ENCODE measurements at regions not wholly inside any gene's neighbourhood (a gene's known extent, or its start where the extent isn't known, plus 50 kb on each side); places are given as distances from the start of the nearest gene placed in this dataset.

GRCh38 chr12:130254461-130255276 is 83.0 kb upstream of the PIWIL1 start:
- Histone ChIP-seq H3K36me3 (ENCODE audit: control insufficient read depth, insufficient read depth, low read length) (no peaks in the 10 kb centered on the region), H3K27ac (ENCODE audit: insufficient read depth, low read length, poor library complexity, severe bottlenecking) (no peak overlapping the region), H3K4me3 (ENCODE audit: insufficient read depth, low read depth, low read length, poor library complexity, severe bottlenecking) (no peak overlapping the region), H3K9me3 (ENCODE audit: control insufficient read depth, low read length) (no peaks in the 10 kb centered on the region), H3K4me1 (ENCODE audit: control insufficient read depth, insufficient read depth, low read length, poor library complexity, severe bottlenecking) (no peaks in the 10 kb centered on the region), H3K27me3 (replicated peaks; ENCODE audit: control insufficient read depth, insufficient read depth, low read length, poor library complexity, severe bottlenecking) (no peaks in the 10 kb centered on the region)
- DNase-seq: no peak

- H3K27ac ChIP-seq (ENCODE audit: insufficient read depth, low read length, poor library complexity, severe bottlenecking): no peak overlapping the region
- no peaks in the 10 kb centered on the region for H3K4me1 ChIP-seq (ENCODE audit: control insufficient read depth, insufficient read depth, low read length, poor library complexity, severe bottlenecking)
- no peak overlapping the region for H3K4me3 ChIP-seq (ENCODE audit: insufficient read depth, low read depth, low read length, poor library complexity, severe bottlenecking)
- no peaks in the 10 kb centered on the region for H3K27me3 ChIP-seq (replicated peaks; ENCODE audit: control insufficient read depth, insufficient read depth, low read length, poor library complexity, severe bottlenecking)
- H3K36me3 ChIP-seq (ENCODE audit: control insufficient read depth, insufficient read depth, low read length): no peaks in the 10 kb centered on the region
- H3K9me3 ChIP-seq (ENCODE audit: control insufficient read depth, low read length): no peaks in the 10 kb centered on the region
- DNase-seq: no peak
Observed at GRCh38 chr12:130258863-130259262, 78.8 kb upstream of the PIWIL1 start.

GRCh38 chr12:130263025-130263424 is 74.7 kb upstream of the PIWIL1 start:
- DNase-seq: no peak
- H3K9me3 ChIP-seq (ENCODE audit: control insufficient read depth, low read length): no peaks in the 10 kb centered on the region
- no peak overlapping the region for H3K4me3 ChIP-seq (ENCODE audit: insufficient read depth, low read depth, low read length, poor library complexity, severe bottlenecking)
- no peaks in the 10 kb centered on the region for H3K4me1 ChIP-seq (ENCODE audit: control insufficient read depth, insufficient read depth, low read length, poor library complexity, severe bottlenecking)
- no peaks in the 10 kb centered on the region for H3K27me3 ChIP-seq (replicated peaks; ENCODE audit: control insufficient read depth, insufficient read depth, low read length, poor library complexity, severe bottlenecking)
- no peaks in the 10 kb centered on the region for H3K36me3 ChIP-seq (ENCODE audit: control insufficient read depth, insufficient read depth, low read length)
- H3K27ac ChIP-seq (ENCODE audit: insufficient read depth, low read length, poor library complexity, severe bottlenecking): no peak overlapping the region

DNA sequence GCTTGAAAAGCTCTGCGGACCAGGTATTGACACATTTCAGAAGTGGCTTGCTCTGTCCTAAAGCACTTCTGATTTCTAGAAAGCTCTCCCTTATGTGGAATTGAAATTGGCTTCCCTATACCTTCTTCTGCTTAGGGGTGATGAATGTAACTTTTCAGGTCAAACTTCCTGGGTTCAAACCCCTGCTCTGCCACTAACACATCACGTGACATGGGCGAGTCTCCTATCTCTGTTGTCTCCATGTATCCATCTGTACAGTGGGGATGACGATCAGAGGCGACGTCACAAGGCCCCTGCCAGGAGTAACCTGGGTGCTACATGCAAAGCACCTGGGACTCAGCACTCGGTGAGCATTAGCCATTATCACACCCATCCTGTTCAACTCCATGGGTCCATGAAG is 73.7 kb upstream of the PIWIL1 start:
- Histone ChIP-seq H3K27me3 (replicated peaks; ENCODE audit: control insufficient read depth, insufficient read depth, low read length, poor library complexity, severe bottlenecking) (no peaks in the 10 kb centered on the region), H3K9me3 (ENCODE audit: control insufficient read depth, low read length) (no peaks in the 10 kb centered on the region), H3K27ac (ENCODE audit: insufficient read depth, low read length, poor library complexity, severe bottlenecking) (no peak overlapping the region), H3K4me1 (ENCODE audit: control insufficient read depth, insufficient read depth, low read length, poor library complexity, severe bottlenecking) (no peaks in the 10 kb centered on the region), H3K36me3 (ENCODE audit: control insufficient read depth, insufficient read depth, low read length) (no peaks in the 10 kb centered on the region), H3K4me3 (ENCODE audit: insufficient read depth, low read depth, low read length, poor library complexity, severe bottlenecking) (no peak overlapping the region)
- DNase-seq: no peak

DNA sequence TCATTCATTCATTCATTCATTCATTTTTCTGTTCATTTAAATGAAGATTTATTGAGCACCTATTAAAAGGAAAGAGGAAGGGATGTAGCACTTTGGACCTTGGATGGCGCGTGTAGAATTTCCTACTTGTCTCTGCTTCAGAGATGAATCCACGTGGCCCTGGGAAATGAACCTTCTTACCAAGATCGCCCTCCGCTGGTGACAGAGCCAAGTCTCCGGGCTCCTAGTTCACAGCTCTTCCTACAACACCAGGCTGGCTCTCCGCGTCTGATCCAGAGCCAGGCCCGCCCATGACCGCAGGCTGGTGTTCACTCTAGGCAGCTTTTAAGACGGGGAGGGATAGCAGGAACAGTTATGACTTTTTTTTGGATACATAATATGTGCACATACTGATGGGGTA is 70.9 kb upstream of the PIWIL1 start:
- H3K27me3 ChIP-seq (replicated peaks; ENCODE audit: control insufficient read depth, insufficient read depth, low read length, poor library complexity, severe bottlenecking): no peaks in the 10 kb centered on the region
- H3K4me1 ChIP-seq (ENCODE audit: control insufficient read depth, insufficient read depth, low read length, poor library complexity, severe bottlenecking): no peaks in the 10 kb centered on the region
- no peaks in the 10 kb centered on the region for H3K9me3 ChIP-seq (ENCODE audit: control insufficient read depth, low read length)
- H3K36me3 ChIP-seq (ENCODE audit: control insufficient read depth, insufficient read depth, low read length): no peaks in the 10 kb centered on the region
- H3K27ac ChIP-seq (ENCODE audit: insufficient read depth, low read length, poor library complexity, severe bottlenecking): no peak overlapping the region
- H3K4me3 ChIP-seq (ENCODE audit: insufficient read depth, low read depth, low read length, poor library complexity, severe bottlenecking): no peak overlapping the region
- no peak for DNase-seq

- Histone ChIP-seq H3K27ac (ENCODE audit: insufficient read depth, low read length, poor library complexity, severe bottlenecking) (no peak overlapping the region), H3K9me3 (ENCODE audit: control insufficient read depth, low read length) (no peaks in the 10 kb centered on the region), H3K27me3 (replicated peaks; ENCODE audit: control insufficient read depth, insufficient read depth, low read length, poor library complexity, severe bottlenecking) (no peaks in the 10 kb centered on the region), H3K4me1 (ENCODE audit: control insufficient read depth, insufficient read depth, low read length, poor library complexity, severe bottlenecking) (no peaks in the 10 kb centered on the region), H3K36me3 (ENCODE audit: control insufficient read depth, insufficient read depth, low read length) (no peaks in the 10 kb centered on the region), H3K4me3 (ENCODE audit: insufficient read depth, low read depth, low read length, poor library complexity, severe bottlenecking) (no peak overlapping the region)
- no peak for DNase-seq
Observed at GRCh38 chr12:130280231-130280630, 57.5 kb upstream of the PIWIL1 start.

GRCh38 chr12:130280742-130281141 is 56.9 kb upstream of the PIWIL1 start:
- no peaks in the 10 kb centered on the region for H3K9me3 ChIP-seq (ENCODE audit: control insufficient read depth, low read length)
- no peak overlapping the region for H3K27ac ChIP-seq (ENCODE audit: insufficient read depth, low read length, poor library complexity, severe bottlenecking)
- H3K4me3 ChIP-seq (ENCODE audit: insufficient read depth, low read depth, low read length, poor library complexity, severe bottlenecking): no peak overlapping the region
- H3K4me1 ChIP-seq (ENCODE audit: control insufficient read depth, insufficient read depth, low read length, poor library complexity, severe bottlenecking): no peaks in the 10 kb centered on the region
- H3K36me3 ChIP-seq (ENCODE audit: control insufficient read depth, insufficient read depth, low read length): no peaks in the 10 kb centered on the region
- H3K27me3 ChIP-seq (replicated peaks; ENCODE audit: control insufficient read depth, insufficient read depth, low read length, poor library complexity, severe bottlenecking): no peaks in the 10 kb centered on the region
- no peak for DNase-seq

GRCh38 chr12:130281153-130281799 is 56.4 kb upstream of the PIWIL1 start:
- no peaks in the 10 kb centered on the region for H3K4me1 ChIP-seq (ENCODE audit: control insufficient read depth, insufficient read depth, low read length, poor library complexity, severe bottlenecking)
- H3K36me3 ChIP-seq (ENCODE audit: control insufficient read depth, insufficient read depth, low read length): no peaks in the 10 kb centered on the region
- H3K9me3 ChIP-seq (ENCODE audit: control insufficient read depth, low read length): no peaks in the 10 kb centered on the region
- H3K27me3 ChIP-seq (replicated peaks; ENCODE audit: control insufficient read depth, insufficient read depth, low read length, poor library complexity, severe bottlenecking): no peaks in the 10 kb centered on the region
- no peak overlapping the region for H3K4me3 ChIP-seq (ENCODE audit: insufficient read depth, low read depth, low read length, poor library complexity, severe bottlenecking)
- peak in 1 of 3 donors; percentile 1 for DNase-seq
- no peak overlapping the region for H3K27ac ChIP-seq (ENCODE audit: insufficient read depth, low read length, poor library complexity, severe bottlenecking)

- no peak overlapping the region for H3K4me3 ChIP-seq (ENCODE audit: insufficient read depth, low read depth, low read length, poor library complexity, severe bottlenecking)
- no peaks in the 10 kb centered on the region for H3K36me3 ChIP-seq (ENCODE audit: control insufficient read depth, insufficient read depth, low read length)
- no peak overlapping the region for H3K27ac ChIP-seq (ENCODE audit: insufficient read depth, low read length, poor library complexity, severe bottlenecking)
- H3K4me1 ChIP-seq (ENCODE audit: control insufficient read depth, insufficient read depth, low read length, poor library complexity, severe bottlenecking): no peaks in the 10 kb centered on the region
- H3K27me3 ChIP-seq (replicated peaks; ENCODE audit: control insufficient read depth, insufficient read depth, low read length, poor library complexity, severe bottlenecking): no peaks in the 10 kb centered on the region
- no peak for DNase-seq
- H3K9me3 ChIP-seq (ENCODE audit: control insufficient read depth, low read length): no peaks in the 10 kb centered on the region
Observed at GRCh38 chr12:130286041-130286440, 51.6 kb upstream of the PIWIL1 start.

- Histone ChIP-seq H3K4me3 (ENCODE audit: insufficient read depth, low read depth, low read length, poor library complexity, severe bottlenecking) (no peak overlapping the region), H3K27me3 (replicated peaks; ENCODE audit: control insufficient read depth, insufficient read depth, low read length, poor library complexity, severe bottlenecking) (no peaks in the 10 kb centered on the region), H3K27ac (ENCODE audit: insufficient read depth, low read length, poor library complexity, severe bottlenecking) (no peak overlapping the region), H3K9me3 (ENCODE audit: control insufficient read depth, low read length) (no peaks in the 10 kb centered on the region), H3K4me1 (ENCODE audit: control insufficient read depth, insufficient read depth, low read length, poor library complexity, severe bottlenecking) (no peaks in the 10 kb centered on the region), H3K36me3 (ENCODE audit: control insufficient read depth, insufficient read depth, low read length) (no peaks in the 10 kb centered on the region)
- no peak for DNase-seq
Observed at GRCh38 chr12:130286741-130287440, 50.8 kb upstream of the PIWIL1 start.

Data from effector memory CD4-positive, alpha-beta T cell (primary cell).